DND-41 (cell line): ENCODE measurements at regions not wholly inside any gene's neighbourhood (a gene's known extent, or its start where the extent isn't known, plus 50 kb on each side); places are given as distances from the start of the nearest gene placed in this dataset.
"Not testable (repeated sequence)": the region's sequence is repeated elsewhere in the genome, so short reads cannot be mapped to it uniquely, and the experiment has no call there.

ENCODE experiments used
- ATAC-seq: fragments of 200-7000 bp; cut with Tn5 transposase; 3 replicates; pipeline ENCODE4 v1.9.1; 2021; ENCODE audit warnings: low read depth; ENCODE audit not compliant: insufficient read depth
- DNase-seq: peaks from one replicate; pipeline ENCODE4 v3.0.0-alpha.2; 2020
- H2AFZ ChIP-seq: 2 replicates; pipeline ENCODE4 v1.6.0; 2012; ENCODE audit warnings: low read depth, low read length
- H3K27ac ChIP-seq: 2 replicates; pipeline ENCODE4 v1.5.1; 2012; ENCODE audit warnings: low read length, inconsistent platforms
- H3K27me3 ChIP-seq: fragments of 200-600 bp; sonication (generic); 2 replicates; pipeline ENCODE4 v1.6.0; 2012; ENCODE audit warnings: low read length, mild to moderate bottlenecking, inconsistent platforms; ENCODE audit not compliant: insufficient read depth, poor library complexity
- H3K36me3 ChIP-seq: 2 replicates; pipeline ENCODE4 v1.5.1; 2012; ENCODE audit warnings: low read length, inconsistent platforms; ENCODE audit not compliant: insufficient read depth
- H3K4me1 ChIP-seq: 2 replicates; pipeline ENCODE4 v1.5.1; 2012; ENCODE audit warnings: mild to moderate bottlenecking, low read length; ENCODE audit not compliant: insufficient read depth
- H3K4me2 ChIP-seq: 2 replicates; pipeline ENCODE4 v1.6.0; 2012; ENCODE audit warnings: mild to moderate bottlenecking, moderate library complexity, low read length, inconsistent platforms; ENCODE audit not compliant: insufficient read depth
- H3K4me3 ChIP-seq, 2 experiments: fragments of 200-600 bp in 1 of 2; shearing (Covaris generic) in 1 of 2; 2 replicates each; pipeline ENCODE4 v1.5.1; 2012 to 2016; ENCODE audit warnings: inconsistent platforms in 2 of 2, low read length in 2 of 2, mild to moderate bottlenecking in 2 of 2, low read depth in 1 of 2, moderate library complexity in 1 of 2
- H3K79me2 ChIP-seq: 2 replicates; pipeline ENCODE4 v1.6.0; 2012; ENCODE audit warnings: low read length, inconsistent platforms; ENCODE audit not compliant: insufficient read depth
- H3K9ac ChIP-seq: 2 replicates; pipeline ENCODE4 v1.6.0; 2012; ENCODE audit warnings: low read depth, mild to moderate bottlenecking, inconsistent platforms, low read length, moderate library complexity
- H3K9me3 ChIP-seq: 2 replicates; pipeline ENCODE4 v1.5.1; 2012; ENCODE audit warnings: low read length, moderate library complexity, mild to moderate bottlenecking, inconsistent platforms; ENCODE audit not compliant: insufficient read depth, severe bottlenecking
- H4K20me1 ChIP-seq: 2 replicates; pipeline ENCODE4 v1.6.0; 2012; ENCODE audit warnings: low read length; ENCODE audit not compliant: insufficient read depth
- EZH2 ChIP-seq: IDR thresholded peaks from 3 replicates; pipeline ENCODE4 v1.6.1; 2012; ENCODE audit warnings: borderline replicate concordance, low read depth, mild to moderate bottlenecking, moderate library complexity, low read length, inconsistent platforms; ENCODE audit not compliant: severe bottlenecking
- TF ChIP-seq, protein P1 (sequence below): IDR thresholded peaks from 2 replicates; pipeline ENCODE4 v1.5.1; 2012; ENCODE audit warnings: borderline replicate concordance, low read length, moderate library complexity, mild to moderate bottlenecking; ENCODE audit not compliant: poor library complexity, severe bottlenecking; ENCODE audit errors: extremely low read depth

DNA sequence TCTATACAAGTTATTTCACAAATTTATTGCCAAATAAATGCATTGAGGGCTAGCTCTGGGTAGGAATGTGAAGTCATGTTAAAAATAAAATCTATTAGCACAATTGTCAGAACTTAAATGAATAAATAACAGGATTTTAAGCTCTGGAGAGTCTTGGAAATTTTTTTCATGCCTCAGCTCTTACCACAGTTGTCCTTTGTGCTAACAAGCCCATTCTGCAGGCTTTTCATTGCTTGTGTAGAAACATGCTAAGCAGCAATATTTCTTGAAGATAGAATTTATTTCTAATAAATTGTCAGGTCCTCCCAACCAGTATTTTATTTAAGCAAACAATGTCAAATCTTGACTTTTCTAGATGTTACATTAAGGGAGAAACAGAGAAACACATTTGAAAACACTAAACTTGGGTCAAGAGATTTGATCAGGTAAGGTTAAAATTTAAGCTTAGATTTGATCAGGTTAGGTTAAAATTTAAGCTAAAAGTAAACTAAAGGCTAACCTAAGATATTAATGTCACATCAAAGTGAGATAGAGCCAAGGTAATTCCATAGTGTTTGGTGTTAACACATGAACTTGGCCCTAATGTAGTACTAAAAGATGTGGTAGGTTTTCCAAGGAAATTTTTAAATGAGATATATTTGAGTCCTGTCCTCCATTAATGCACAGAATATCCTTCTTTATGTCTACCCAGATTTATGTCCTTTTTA is 179.1 kb upstream of the IL1RAPL1 start:
- no peaks in the 10 kb centered on the region for H3K4me1 ChIP-seq
- no peak overlapping the region for H3K9ac ChIP-seq
- ATAC-seq (no peak), DNase-seq (no peak)
- H2AFZ ChIP-seq = no peak overlapping the region
- no peaks in the 10 kb centered on the region for H3K27me3 ChIP-seq
- H3K27ac ChIP-seq = no peak overlapping the region
- H4K20me1 ChIP-seq = no peaks in the 10 kb centered on the region
- H3K4me3 ChIP-seq = no peak overlapping the region
- H3K9me3 ChIP-seq = no peaks in the 10 kb centered on the region
- H3K79me2 ChIP-seq = no peaks in the 10 kb centered on the region
- TF ChIP-seq, protein P1, sequence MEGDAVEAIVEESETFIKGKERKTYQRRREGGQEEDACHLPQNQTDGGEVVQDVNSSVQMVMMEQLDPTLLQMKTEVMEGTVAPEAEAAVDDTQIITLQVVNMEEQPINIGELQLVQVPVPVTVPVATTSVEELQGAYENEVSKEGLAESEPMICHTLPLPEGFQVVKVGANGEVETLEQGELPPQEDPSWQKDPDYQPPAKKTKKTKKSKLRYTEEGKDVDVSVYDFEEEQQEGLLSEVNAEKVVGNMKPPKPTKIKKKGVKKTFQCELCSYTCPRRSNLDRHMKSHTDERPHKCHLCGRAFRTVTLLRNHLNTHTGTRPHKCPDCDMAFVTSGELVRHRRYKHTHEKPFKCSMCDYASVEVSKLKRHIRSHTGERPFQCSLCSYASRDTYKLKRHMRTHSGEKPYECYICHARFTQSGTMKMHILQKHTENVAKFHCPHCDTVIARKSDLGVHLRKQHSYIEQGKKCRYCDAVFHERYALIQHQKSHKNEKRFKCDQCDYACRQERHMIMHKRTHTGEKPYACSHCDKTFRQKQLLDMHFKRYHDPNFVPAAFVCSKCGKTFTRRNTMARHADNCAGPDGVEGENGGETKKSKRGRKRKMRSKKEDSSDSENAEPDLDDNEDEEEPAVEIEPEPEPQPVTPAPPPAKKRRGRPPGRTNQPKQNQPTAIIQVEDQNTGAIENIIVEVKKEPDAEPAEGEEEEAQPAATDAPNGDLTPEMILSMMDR = no peak
- no peak for TF ChIP-seq EZH2
- H3K4me2 ChIP-seq = no peak overlapping the region
- no peaks in the 10 kb centered on the region for H3K36me3 ChIP-seq

DNA sequence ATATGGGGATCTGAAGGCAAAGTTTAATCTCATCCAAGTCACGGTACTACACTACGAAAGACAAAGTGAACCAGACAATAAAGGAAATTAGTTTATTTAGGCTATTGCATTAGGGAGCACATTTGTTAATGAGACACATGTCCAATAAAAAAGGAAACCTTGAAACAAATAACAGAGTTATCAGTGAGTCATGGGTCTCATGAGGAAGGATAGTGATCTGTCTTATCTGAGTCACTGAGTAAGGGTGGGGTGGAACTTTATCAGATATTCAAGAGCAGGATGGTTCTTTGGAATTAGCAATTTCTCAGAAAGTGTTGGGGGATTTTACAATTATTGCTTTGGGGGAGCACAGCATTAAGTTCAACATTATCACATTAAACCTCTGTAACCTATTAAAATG is 188.9 kb upstream of the IL1RAPL1 start:
- Histone ChIP-seq H3K4me2 (no peak overlapping the region), H3K4me3 (no peak overlapping the region), H2AFZ (no peak overlapping the region), H4K20me1 (no peaks in the 10 kb centered on the region), H3K36me3 (no peaks in the 10 kb centered on the region), H3K79me2 (no peaks in the 10 kb centered on the region), H3K9me3 (no peaks in the 10 kb centered on the region), H3K4me1 (no peaks in the 10 kb centered on the region), H3K27ac (no peak overlapping the region), H3K27me3 (no peaks in the 10 kb centered on the region), H3K9ac (no peak overlapping the region)
- TF ChIP-seq EZH2 = no peak
- TF ChIP-seq, protein P1 = no peak
- DNase-seq (no peak), ATAC-seq (no peak)

DNA sequence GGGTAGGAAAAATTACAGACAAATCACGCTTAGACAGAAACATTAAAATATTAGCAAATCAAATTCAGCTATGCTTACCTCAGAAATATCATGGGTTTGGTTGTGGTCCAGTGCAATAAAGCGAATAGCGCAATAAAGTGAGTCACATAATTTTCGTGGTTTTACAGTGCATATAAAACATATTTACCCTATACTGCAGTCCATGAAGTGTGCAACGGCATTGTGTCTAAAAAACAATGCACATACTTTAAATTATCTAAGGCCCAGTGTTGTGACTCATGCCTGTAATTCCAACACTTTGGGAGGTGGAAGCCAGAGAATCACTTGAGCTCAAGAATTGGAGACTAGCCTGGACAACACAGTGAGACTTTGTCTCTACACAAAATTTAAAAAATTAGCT is 195.7 kb upstream of the IL1RAPL1 start:
- TF ChIP-seq, protein P1 = no peak
- no peak for TF ChIP-seq EZH2
- Histone ChIP-seq H3K27ac (no peak overlapping the region), H4K20me1 (no peaks in the 10 kb centered on the region), H3K27me3 (no peaks in the 10 kb centered on the region), H3K4me1 (no peaks in the 10 kb centered on the region), H3K4me3 (no peak overlapping the region), H3K79me2 (no peaks in the 10 kb centered on the region), H3K9ac (no peak overlapping the region), H3K36me3 (no peaks in the 10 kb centered on the region), H3K9me3 (no peaks in the 10 kb centered on the region), H2AFZ (no peak overlapping the region), H3K4me2 (no peak overlapping the region)
- ATAC-seq (no peak), DNase-seq (no peak)

DNA sequence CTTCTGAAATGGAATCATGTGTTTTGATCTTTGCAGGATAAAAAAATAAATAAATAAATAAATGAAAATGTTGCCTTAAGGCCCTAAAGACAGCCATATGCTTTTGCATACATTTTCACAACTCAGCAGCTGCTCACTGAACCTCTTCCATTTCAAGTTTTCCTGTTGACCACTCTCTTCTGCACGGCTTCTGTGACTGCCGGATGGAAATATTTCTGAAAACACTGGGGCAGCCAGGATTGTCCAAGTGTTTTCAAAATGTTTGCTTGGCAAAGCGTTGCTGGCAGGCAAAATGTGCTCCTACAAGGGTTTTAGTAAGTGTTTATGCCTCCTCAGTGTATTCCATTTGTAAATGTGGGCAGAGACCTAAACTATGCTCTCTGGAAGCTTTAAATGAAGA is 208.1 kb upstream of the IL1RAPL1 start:
- Histone ChIP-seq H3K79me2 (no peaks in the 10 kb centered on the region), H3K27me3 (no peaks in the 10 kb centered on the region), H3K27ac (no peak overlapping the region), H3K4me1 (no peaks in the 10 kb centered on the region), H3K36me3 (no peaks in the 10 kb centered on the region), H3K4me2 (no peak overlapping the region), H2AFZ (no peak overlapping the region), H3K9me3 (no peaks in the 10 kb centered on the region), H3K9ac (no peak overlapping the region), H4K20me1 (no peaks in the 10 kb centered on the region), H3K4me3 (no peak overlapping the region)
- no peak for ATAC-seq
- TF ChIP-seq, protein P1 = no peak
- no peak for TF ChIP-seq EZH2
- DNase-seq = no peak

DNA sequence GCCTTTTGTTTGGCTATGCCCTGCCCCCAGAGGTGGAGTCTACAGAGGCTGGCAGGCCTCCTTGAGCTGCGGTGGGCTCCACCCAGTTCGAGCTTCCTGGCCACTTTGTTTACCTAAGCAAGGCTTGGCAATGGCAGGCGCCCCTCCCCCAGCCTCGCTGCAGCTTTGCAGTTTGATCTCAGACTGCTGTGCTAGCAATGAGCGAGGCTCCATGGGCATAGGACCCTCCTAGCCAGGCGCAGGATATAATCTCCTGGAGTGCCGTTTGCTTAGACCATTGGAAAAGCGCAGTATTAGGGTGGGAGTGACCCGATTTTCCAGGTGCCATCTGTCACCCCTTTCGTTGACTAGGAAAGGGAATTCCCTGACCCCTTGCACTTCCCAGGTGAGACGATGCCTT is 219.6 kb upstream of the IL1RAPL1 start:
- not testable (repeated sequence) for DNase-seq, H3K27me3 ChIP-seq, H3K36me3 ChIP-seq, H3K4me3 ChIP-seq, H3K9me3 ChIP-seq, ATAC-seq, H2AFZ ChIP-seq, H3K79me2 ChIP-seq, H3K27ac ChIP-seq, H3K4me1 ChIP-seq, H3K4me2 ChIP-seq, H3K9ac ChIP-seq, H4K20me1 ChIP-seq
